Caco-2 (cell line): ENCODE measurements at regions not wholly inside any gene's neighbourhood (a gene's known extent, or its start where the extent isn't known, plus 50 kb on each side); places are given as distances from the start of the nearest gene placed in this dataset.

ENCODE experiments used
- BruUV-seq: library from RNA; stranded (reverse); fragments of 400-500 nt; replicated peaks from 2 replicates; lab custom pipeline; 2021; lab: Mats Ljungman, UMichigan
- CTCF ChIA-PET: fragments of 300-600 bp; sonication (Branson Sonifier 250); formaldehyde crosslinking; loops from one replicate; lab custom pipeline; 2022; ENCODE audit warnings: antibody characterized with exemption; lab: Charles Lee
- POLR2A ChIA-PET: fragments of 300-600 bp; sonication (Branson Sonifier 250); formaldehyde crosslinking; loops from one replicate; lab custom pipeline; 2022; ENCODE audit warnings: antibody characterized with exemption; lab: Charles Lee
- DNase-seq, 2 experiments: peaks; one replicate each; pipeline versions ENCODE4 v3.0.0 to v3.0.0-alpha.2; 2020 to 2022
- H3K27me3 ChIP-seq: replicated peaks from 2 replicates; pipeline ENCODE4 v1.6.0; 2011; ENCODE audit warnings: low read length; ENCODE audit not compliant: control insufficient read depth, insufficient read depth
- H3K36me3 ChIP-seq: 2 replicates; pipeline ENCODE4 v1.5.1; 2011; ENCODE audit warnings: low read length; ENCODE audit not compliant: control insufficient read depth, insufficient read depth
- H3K4me1 ChIP-seq: fragments of 250-450 bp; sonication (Bioruptor Pico); 2 replicates; pipeline ENCODE4 v1.5.1; 2020; ENCODE audit warnings: mild to moderate bottlenecking
- H3K4me3 ChIP-seq: 2 replicates; pipeline ENCODE4 v1.5.1; 2011; ENCODE audit warnings: low read depth, mild to moderate bottlenecking, control low read depth, low read length
- H3K9me3 ChIP-seq: fragments of 250-450 bp; sonication (Bioruptor Pico); 2 replicates; pipeline ENCODE4 v1.5.1; 2020; ENCODE audit warnings: mild to moderate bottlenecking, moderate library complexity
- H3K27ac Mint-ChIP-seq: one replicate; pipeline ENCODE4 v1.8.0; 2022; ENCODE audit warnings: mixed read lengths; ENCODE audit not compliant: unreplicated experiment
- H3K27me3 Mint-ChIP-seq: one replicate; pipeline ENCODE4 v1.8.0; 2022; ENCODE audit warnings: mixed read lengths; ENCODE audit not compliant: insufficient read depth, unreplicated experiment
- H3K36me3 Mint-ChIP-seq: one replicate; pipeline ENCODE4 v1.8.0; 2022; ENCODE audit warnings: mild to moderate bottlenecking, mixed read lengths; ENCODE audit not compliant: insufficient read depth, unreplicated experiment
- H3K4me1 Mint-ChIP-seq: one replicate; pipeline ENCODE4 v1.8.0; 2022; ENCODE audit warnings: low read depth, mixed read lengths; ENCODE audit not compliant: unreplicated experiment
- H3K4me3 Mint-ChIP-seq: one replicate; pipeline ENCODE4 v1.8.0; 2022; ENCODE audit warnings: mild to moderate bottlenecking, moderate library complexity, mixed read lengths; ENCODE audit not compliant: unreplicated experiment
- H3K9me3 Mint-ChIP-seq: one replicate; pipeline ENCODE4 v1.8.0; 2022; ENCODE audit warnings: mixed read lengths; ENCODE audit not compliant: unreplicated experiment
- intact Hi-C: fragments of 100-400 bp; cut with micrococcal nuclease; formaldehyde crosslinking; loops from one replicate; pipeline ENCODE4 v1.10.0; 2022; ENCODE audit not compliant: unreplicated experiment
- TF ChIP-seq, protein P1 (sequence below), 2 experiments: fragments of 200-600 bp in 1 of 2; IDR thresholded peaks; 1 replicate in 1 of 2; 2 replicates in 1 of 2; pipeline versions ENCODE4 v1.5.1 to v1.8.0; 2011 to 2022; ENCODE audit warnings: antibody characterized with exemption in 1 of 2, control low read depth in 1 of 2, inconsistent platforms in 1 of 2, low read depth in 1 of 2, low read length in 1 of 2, mild to moderate bottlenecking in 1 of 2, moderate library complexity in 1 of 2; ENCODE audit not compliant: insufficient read depth in 1 of 2, severe bottlenecking in 1 of 2, unreplicated experiment in 1 of 2

DNA sequence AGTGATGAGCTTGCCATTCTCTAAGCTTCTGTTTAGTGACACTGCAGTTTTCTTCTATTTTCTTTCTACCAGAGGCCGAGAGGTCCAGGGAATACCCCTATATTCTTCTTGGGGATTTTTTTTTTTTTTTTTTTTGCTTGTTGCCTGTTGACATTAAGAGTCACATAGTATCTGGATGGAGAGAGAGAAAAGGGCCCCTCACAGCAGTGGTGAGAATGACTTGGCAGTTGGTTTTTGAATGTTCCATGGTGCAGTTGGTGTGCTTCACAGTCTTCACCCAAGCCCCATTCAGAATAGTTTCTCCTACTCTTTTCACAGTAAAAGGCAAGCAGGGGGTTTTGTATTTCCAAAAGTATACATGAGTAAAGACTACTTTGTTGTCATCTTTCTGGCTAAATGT lies 577.9 kb downstream of the LMO7 start:
- H3K4me1 Mint-ChIP-seq: no peaks in the 10 kb centered on the region
- CTCF ChIA-PET: interaction anchor here (0.7 kb wide), 1 partner anchor 173 kb away, joined by 7 read pairs; no protein-coding TSS in a partner anchor
- no peak overlapping the region for H3K4me3 Mint-ChIP-seq
- H3K27ac Mint-ChIP-seq: no peak overlapping the region
- H3K9me3 Mint-ChIP-seq: no peaks in the 10 kb centered on the region
- no TSS peak for BruUV-seq
- H3K4me3 ChIP-seq: no peak overlapping the region
- intact Hi-C loops: no loop called here
- no peaks in the 10 kb centered on the region for H3K9me3 ChIP-seq
- H3K27me3 ChIP-seq: no peaks in the 10 kb centered on the region
- POLR2A ChIA-PET: interaction anchor here (0.6 kb wide), 1 partner anchor 11 kb away, joined by 3 read pairs; no protein-coding TSS in a partner anchor
- H3K27me3 Mint-ChIP-seq: no peaks in the 10 kb centered on the region
- no peak for DNase-seq
- no peaks in the 10 kb centered on the region for H3K4me1 ChIP-seq
- TF ChIP-seq, protein P1, sequence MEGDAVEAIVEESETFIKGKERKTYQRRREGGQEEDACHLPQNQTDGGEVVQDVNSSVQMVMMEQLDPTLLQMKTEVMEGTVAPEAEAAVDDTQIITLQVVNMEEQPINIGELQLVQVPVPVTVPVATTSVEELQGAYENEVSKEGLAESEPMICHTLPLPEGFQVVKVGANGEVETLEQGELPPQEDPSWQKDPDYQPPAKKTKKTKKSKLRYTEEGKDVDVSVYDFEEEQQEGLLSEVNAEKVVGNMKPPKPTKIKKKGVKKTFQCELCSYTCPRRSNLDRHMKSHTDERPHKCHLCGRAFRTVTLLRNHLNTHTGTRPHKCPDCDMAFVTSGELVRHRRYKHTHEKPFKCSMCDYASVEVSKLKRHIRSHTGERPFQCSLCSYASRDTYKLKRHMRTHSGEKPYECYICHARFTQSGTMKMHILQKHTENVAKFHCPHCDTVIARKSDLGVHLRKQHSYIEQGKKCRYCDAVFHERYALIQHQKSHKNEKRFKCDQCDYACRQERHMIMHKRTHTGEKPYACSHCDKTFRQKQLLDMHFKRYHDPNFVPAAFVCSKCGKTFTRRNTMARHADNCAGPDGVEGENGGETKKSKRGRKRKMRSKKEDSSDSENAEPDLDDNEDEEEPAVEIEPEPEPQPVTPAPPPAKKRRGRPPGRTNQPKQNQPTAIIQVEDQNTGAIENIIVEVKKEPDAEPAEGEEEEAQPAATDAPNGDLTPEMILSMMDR (IDR thresholded peaks at IDR 0.05; ENCODE audit: insufficient read depth in 1 of 2, low read depth in 1 of 2, low read length in 1 of 2, severe bottlenecking in 1 of 2, unreplicated experiment in 1 of 2): no peak
- H3K36me3 ChIP-seq: no peaks in the 10 kb centered on the region
- no peaks in the 10 kb centered on the region for H3K36me3 Mint-ChIP-seq

DNA sequence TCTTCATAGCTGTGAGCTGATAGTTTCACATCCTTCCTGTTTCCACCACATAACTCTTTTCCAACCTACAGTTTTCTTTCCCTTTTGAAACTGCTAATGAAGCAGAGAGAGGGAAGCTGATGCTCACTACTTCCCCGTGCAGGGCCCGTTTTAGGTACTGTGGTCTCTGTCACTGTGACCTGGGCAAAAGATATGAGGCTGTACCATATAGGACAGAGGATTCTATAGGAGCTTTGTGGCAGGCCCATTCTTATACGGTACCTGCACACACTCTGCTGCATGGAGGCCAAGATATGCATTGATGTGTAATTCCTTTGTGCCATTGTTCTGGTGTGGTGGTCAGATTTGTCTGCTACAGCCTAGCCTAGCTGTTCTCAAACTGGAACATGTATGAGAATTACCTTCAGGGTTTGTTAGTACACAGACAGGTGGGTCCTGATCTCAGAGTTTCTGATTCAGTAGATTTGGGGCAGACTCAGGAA lies 577.3 kb downstream of the LMO7 start:
- no peaks in the 10 kb centered on the region for H3K27me3 Mint-ChIP-seq
- ChIA-PET POLR2A (interaction anchor here (0.6 kb wide), 1 partner anchor 11 kb away, joined by 3 read pairs; no protein-coding TSS in a partner anchor), CTCF (interaction anchor here (0.7 kb wide), 1 partner anchor 172 kb away, joined by 7 read pairs; no protein-coding TSS in a partner anchor)
- no peak overlapping the region for H3K27ac Mint-ChIP-seq
- Histone ChIP-seq H3K36me3 (no peaks in the 10 kb centered on the region), H3K4me3 (no peak overlapping the region), H3K27me3 (no peaks in the 10 kb centered on the region), H3K4me1 (no peaks in the 10 kb centered on the region), H3K9me3 (no peaks in the 10 kb centered on the region)
- H3K9me3 Mint-ChIP-seq: no peaks in the 10 kb centered on the region
- no peak overlapping the region for H3K4me3 Mint-ChIP-seq
- intact Hi-C loops: no loop called here
- no peak for DNase-seq
- no TSS peak for BruUV-seq
- no peaks in the 10 kb centered on the region for H3K4me1 Mint-ChIP-seq
- TF ChIP-seq, protein P1 (IDR thresholded peaks at IDR 0.05; ENCODE audit: insufficient read depth in 1 of 2, low read depth in 1 of 2, low read length in 1 of 2, severe bottlenecking in 1 of 2, unreplicated experiment in 1 of 2): no peak
- no peaks in the 10 kb centered on the region for H3K36me3 Mint-ChIP-seq

DNA sequence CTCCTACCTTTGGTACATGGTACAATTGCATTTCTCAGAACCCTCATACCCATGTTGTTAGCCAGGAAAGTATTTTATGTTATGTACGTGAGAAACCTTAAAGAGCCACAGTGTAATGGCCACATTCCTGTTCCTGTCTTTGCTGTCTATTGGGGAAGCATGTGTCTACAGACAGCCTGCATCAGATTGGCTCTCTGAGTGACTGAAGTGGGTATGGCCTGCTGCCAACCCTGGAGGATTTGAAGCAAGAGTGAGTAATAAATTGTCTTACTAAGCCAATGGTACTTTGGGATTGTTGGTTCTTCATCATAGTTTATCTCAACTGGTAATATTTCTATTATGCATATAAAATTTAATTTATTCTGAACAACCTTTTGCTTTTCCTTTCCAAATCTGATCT lies 574.1 kb downstream of the LMO7 start:
- Mint-ChIP-seq H3K4me3 (no peak overlapping the region), H3K9me3 (no peaks in the 10 kb centered on the region), H3K27me3 (no peaks in the 10 kb centered on the region), H3K4me1 (no peaks in the 10 kb centered on the region), H3K27ac (no peak overlapping the region), H3K36me3 (no peaks in the 10 kb centered on the region)
- Histone ChIP-seq H3K27me3 (no peaks in the 10 kb centered on the region), H3K9me3 (no peaks in the 10 kb centered on the region), H3K36me3 (no peaks in the 10 kb centered on the region), H3K4me1 (no peaks in the 10 kb centered on the region), H3K4me3 (no peak overlapping the region)
- POLR2A ChIA-PET: no interaction called here
- TF ChIP-seq, protein P1 (IDR thresholded peaks at IDR 0.05; ENCODE audit: insufficient read depth in 1 of 2, low read depth in 1 of 2, low read length in 1 of 2, severe bottlenecking in 1 of 2, unreplicated experiment in 1 of 2): no peak
- CTCF ChIA-PET: no interaction called here
- DNase-seq: no peak
- no TSS peak for BruUV-seq
- intact Hi-C loops: no loop called here
